GM21390 (cell line): ENCODE measurements at regions not wholly inside any gene's neighbourhood (a gene's known extent, or its start where the extent isn't known, plus 50 kb on each side); places are given as distances from the start of the nearest gene placed in this dataset.
A peak's percentile ranks its signal among the peaks of the same experiment; 100 is the strongest.

Source experiments
- ATAC-seq: cut with Tn5 transposase; IDR thresholded peaks from one replicate; pipeline ENCODE4 v1.9.1; 2021; ENCODE audit not compliant: unreplicated experiment

GRCh38 chr3:70393881-70394612 lies 81.6 kb upstream of the MDFIC2 start:
- ATAC-seq: no peak

GRCh38 chr3:70392227-70392626 lies 79.8 kb upstream of the MDFIC2 start:
- ATAC-seq: no peak

GRCh38 chr3:70387889-70388288 lies 75.5 kb upstream of the MDFIC2 start:
- no peak for ATAC-seq

- ATAC-seq: no peak
Measured at GRCh38 chr3:70386846-70387245, 74.4 kb upstream of the MDFIC2 start.

GRCh38 chr3:70386043-70386442 lies 73.6 kb upstream of the MDFIC2 start:
- ATAC-seq: no peak

GRCh38 chr3:70383360-70383831 lies 71.0 kb upstream of the MDFIC2 start:
- peak; percentile 96 for ATAC-seq

GRCh38 chr3:70374179-70374578 lies 61.7 kb upstream of the MDFIC2 start:
- ATAC-seq: no peak
